Activated CD4-positive, alpha-beta T cell treated with anti-CD3 and anti-CD28 coated beads, Interleukin-2, amount 50 U/mL, for 48 hours (primary cell): ENCODE measurements at regions not wholly inside any gene's neighbourhood (a gene's known extent, or its start where the extent isn't known, plus 50 kb on each side); places are given as distances from the start of the nearest gene placed in this dataset.

Source experiments
- DNase-seq, 2 experiments: peaks; one replicate each; pipeline ENCODE4 v3.0.0-alpha.2; 2020

DNA sequence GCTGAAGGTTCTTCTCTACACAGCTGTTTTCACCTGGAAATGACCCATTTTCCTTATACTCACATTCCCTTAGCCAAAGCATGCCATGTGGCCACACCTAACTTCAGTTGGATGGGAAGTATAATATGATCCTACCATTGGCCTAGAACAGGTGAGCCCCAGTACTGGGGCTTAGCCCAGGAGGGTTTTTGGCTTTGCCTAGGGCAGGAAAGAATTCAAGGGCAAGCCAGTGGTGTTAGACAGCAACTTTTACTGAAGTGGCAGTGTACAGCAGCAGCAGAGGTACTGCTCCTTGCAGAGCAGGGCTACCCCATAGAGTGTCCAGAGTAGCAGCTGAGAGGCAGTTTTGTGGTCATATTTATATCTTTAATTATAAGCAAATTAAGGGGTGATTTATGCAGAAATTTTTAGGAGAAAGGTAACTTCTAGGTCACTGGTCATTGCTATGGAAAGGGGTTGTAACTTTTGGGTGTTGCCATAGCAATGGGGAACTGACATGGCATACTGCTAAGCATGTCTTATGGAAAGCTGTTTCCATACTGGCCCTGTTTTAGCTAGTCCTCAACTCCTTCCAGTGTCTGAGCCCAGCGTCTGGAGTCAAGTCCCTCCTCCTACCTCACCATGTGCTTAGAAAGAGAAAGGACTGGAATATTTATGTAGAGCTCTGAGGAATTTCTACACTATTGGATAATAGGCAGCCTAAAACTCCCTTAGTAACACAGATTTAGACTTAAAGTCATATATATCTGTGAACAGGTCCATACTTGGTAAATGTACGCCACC is 109.0 kb upstream of the DTNA start:
- DNase-seq: no peak

DNA sequence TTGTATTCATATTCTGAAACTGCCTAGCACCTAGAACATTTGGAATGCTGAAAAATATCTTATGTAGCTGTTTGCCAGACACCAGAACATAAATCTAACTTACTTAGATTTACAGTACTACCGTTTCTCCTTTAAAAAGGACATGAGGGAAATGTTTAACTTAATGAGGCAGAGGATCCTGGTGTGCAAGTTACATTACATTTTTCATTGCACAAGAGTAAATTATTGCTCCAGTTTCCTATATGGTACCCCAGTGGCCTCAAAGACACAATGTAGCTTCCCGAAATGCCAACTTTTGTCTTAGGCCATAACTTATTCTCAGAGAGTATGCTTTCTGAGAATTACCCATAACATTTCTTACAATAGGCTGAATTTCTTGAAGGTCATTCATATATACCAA is 105.5 kb upstream of the DTNA start:
- no peak for DNase-seq

DNA sequence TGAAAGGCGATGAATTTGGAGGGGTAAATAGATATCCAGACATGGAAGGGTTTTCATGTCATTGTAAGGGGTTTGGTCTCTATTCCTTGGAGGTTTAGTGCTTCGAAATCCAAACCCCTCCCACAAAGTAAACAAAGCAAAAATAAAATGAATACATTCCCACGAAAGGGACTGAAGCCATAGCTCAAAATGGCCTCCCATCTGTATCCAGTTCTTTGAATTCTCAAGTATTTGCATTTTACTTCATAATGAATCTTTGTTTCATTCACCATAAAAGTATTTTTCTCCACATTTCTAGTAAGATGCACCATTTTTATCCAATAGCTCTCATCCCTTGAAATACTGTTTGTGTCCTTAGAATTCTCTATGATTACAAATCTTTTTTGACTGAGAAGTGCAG is 103.2 kb upstream of the DTNA start:
- DNase-seq: no peak

DNA sequence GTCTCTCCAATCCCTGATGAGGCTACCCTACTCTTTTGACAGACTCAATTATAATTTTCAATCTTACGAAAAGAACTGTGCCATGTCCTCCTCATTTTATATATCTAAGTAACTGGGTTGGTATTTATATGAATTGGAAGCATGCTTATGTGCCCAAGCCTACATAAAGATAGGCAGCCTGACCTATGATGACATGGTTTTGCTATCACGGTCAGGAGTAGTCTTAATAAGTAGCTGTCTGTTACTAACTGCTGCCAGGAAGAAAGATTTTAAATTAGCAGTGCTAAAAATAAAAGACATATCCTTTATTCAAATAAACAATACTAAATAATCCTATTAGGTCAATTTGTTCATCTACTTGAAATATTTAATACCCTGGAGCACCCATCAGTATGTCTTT is 102.0 kb upstream of the DTNA start:
- DNase-seq: no peak

DNA sequence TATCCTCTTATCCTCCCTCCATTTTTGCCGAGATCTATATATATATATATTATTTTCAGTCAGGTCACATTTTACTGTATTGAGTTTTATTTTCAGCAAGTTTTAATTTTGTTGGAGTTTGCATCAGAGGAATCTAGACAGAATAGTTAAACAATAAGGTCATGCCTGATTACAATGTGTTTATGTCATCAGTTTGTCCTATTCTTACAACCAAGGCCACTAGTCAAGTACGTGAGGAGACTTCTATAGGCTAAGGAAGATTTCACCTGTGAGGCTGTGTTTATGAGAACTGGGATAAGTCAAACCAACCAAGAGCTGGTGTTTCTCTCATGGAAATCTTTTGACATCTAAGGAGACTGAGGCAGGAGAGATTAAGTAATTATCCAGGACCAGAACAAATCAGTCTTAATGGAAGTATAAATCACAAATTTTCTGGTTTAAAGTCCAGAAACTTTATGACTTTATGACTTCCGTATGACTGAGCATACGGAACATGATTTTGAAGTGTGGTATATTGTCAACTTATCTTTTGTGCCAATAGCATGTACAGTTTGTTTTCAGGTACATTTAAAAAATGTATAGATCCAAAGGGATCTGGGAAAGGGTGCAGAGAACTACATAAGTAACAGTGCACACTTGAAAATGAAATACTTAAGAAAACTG is 100.0 kb upstream of the DTNA start:
- no peak for DNase-seq

DNA sequence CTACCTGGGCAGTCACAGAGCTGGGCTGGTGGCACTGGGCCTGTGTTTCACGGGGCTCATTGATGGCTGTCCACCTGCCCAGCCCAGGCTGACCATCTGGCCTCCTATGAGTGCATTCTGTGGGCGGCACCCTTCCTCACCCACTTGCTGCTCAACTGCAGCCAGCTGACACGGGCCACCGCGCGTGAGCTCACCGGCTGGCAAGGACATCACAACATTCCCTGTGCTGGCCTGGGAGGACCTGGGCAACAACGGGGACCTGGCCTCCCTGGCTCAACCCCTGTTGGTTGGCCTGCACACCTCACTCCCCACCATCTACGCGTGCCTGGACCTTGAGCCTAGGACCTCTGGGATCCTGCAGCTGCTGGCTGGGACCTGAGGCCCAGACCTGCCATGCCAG is 98.2 kb upstream of the DTNA start:
- no peak for DNase-seq

DNA sequence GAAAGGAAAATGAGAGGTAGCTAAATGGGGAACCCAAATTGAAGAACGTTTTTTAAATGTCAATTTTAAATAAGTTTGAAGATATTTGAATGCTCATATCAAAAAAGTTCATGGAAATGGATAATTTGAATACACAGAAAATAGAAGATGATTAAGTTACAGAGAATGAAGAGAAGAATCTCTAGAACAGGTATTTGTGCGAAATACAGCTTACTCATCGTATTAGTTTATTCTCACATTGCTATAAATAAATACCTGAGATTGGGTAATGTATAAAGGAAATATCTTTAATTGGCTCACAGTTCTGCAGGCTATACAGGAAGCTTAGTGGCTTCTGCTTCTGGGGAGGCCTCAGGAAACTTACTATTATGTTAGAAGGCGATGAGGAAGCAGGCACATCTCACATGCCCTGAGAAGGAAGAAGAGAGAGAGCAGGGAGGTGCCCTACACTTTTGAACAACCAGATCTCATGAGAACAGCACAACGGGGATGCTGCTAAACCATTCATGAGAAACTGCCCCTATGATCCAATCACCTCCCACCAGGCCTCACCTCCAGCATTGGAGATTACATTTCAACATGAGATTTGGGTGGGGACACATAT is 89.7 kb upstream of the DTNA start:
- no peak for DNase-seq

DNA sequence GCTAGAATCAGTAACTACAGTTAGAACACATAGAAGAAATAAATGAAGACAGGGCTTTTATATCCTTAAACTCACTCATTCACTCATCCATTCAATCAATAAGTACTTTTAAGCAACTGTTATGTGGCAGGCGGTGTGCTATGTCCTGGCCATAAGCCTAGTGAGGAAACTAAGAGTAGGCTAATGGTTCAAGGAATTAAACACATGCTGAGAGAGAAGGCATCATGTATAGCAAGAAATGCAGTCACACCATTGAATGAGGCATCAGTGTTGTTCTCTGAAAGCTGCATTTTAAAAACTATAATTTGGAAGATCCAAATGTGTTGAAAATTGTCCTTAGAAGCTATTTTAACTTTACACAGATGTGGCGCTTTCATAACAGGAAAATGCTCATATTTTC is 86.5 kb upstream of the DTNA start:
- no peak for DNase-seq

DNA sequence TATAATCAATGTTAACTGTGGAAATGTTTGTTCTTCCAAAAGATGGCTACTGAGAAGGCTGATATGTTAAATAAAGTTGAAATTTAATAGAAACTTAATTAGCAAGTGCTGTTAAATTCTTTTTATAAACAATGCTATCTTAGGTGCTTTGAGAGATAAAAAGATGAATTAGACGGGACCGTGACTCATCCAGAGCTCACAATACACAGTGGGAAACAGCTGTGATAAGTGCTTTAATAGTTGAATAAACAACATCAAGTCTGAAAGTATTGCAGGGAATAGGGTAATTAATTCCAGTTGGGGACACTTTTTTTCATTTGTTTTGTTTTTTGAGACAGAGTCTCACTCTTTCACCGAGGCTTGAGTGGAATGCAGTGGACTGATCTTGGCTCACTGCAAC is 85.5 kb upstream of the DTNA start:
- DNase-seq: no peak

DNA sequence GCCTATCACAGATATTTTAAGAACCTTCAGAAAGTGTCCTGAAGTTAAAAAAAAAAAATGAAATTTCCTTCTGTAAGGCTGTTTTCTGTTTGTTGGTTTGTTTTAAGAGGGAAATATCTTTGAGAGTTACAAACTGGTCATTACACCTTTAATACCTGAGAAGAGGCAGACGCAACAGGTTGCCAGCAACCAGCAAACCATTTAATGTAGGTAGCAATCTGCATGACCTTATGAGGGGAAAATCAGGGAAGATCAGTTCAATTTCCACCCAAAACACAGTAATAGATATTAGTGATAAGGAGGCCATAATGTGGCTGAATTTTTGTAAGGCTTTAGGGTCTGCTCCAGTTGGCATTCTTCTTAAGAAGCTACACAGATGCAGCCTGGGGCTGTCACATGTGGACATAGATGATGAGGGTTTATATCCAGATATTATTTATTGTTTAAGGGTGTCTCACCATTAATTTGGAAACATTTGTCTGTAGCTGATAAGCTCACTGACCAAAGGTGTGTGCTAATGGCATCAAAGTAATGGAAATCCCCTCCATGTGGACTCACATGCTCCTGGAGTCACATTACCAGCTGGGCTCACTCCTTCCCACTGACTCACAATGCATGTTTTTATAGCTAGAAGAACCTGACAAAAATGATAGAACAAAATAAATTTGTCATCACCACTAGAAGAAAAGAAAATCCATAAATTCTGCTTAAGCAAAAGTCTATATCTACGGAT is 83.5 kb upstream of the DTNA start:
- DNase-seq: no peak

DNA sequence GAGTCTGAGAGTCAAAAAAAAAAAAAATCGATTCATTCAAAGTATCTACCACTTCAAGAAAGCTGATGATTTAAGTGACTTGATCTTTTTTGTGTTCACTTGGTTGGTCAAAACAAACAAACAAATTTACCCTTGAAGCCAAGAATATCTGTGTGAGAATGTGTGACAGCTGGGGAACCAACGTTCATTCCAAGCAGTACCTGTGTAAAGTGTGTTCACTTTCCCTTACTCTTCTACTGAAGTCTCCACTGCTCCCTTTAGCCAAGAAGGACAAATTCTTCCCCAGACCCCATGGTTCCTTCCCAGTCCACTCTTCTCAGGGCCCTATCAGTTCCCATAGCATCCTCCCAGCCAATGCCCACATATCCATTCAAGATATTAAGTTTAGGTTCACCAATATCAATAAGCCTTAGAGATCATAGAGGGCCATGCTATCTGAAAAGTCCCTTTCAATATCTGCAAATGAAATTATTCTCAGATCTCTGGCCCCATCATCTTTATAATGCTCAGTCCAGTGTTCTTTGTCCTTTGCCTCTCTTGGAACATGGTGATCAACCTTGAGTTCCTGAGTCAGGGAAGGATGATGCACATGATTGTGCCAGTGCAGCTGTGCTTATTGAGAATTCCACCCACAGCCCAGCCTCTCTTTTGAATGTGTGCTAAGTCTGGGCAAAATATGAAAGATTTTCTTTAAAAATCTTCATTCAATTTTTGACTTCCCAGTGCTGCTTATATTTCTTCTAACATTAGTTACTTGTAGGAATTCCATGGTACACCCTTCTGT is 82.8 kb upstream of the DTNA start:
- no peak for DNase-seq

DNA sequence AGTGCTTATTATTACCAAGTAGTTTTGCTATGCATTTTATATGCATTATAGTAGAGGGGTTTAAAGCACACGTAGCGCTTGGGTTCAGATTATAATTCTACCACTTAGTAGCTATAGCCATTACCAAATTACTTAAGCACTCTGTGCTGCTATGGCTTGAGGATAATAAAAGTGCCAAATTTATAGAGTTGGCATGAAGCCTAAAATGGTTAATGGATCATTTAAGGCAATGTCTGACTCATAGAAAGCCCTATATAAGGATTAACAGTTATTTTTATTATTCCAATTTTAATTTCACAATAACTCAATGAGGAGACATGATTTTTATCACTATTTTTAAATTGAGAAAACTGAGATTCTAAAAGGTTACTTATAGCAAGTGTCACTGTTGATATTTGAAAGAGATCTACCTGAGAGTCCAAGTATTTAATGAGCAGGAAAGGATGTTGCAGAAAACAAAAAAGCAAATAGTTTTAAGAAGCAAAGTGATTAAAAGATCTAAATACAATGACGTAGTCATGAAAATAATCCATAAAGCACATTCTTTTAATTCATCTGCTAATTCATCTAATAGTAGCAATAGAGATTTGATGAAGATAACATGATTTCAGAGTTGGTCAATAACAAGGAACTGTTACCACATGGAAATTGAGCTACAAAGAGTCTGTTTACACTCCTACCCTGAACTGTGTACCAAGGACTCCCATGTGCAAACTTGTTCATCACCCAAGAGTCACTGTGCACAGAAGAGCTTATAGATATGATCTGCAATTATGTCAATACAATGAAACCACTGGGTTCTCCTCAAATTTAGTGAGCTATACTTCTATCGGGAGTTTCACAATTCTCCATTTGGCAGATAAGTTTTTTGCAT is 78.8 kb upstream of the DTNA start:
- DNase-seq: no peak

DNA sequence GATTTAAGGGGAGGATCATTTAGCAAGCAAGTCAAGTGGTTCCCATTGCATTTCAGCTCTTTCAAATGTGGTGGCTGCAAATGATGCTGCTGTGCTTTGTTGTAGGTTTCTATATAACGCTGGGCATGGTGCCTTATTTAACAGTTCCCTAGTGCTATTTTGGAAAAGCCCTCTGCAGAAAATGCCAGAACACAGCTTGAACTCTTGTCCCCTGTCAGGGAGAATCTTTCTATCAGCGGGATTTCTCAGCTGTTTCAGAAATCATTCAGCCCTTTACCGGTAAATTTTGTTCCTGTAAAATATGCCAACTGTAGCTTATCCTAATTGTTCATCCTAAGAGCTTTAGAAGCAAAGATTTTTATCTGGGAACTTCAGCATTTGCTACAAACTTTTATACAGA is 77.8 kb upstream of the DTNA start:
- DNase-seq: no peak

DNA sequence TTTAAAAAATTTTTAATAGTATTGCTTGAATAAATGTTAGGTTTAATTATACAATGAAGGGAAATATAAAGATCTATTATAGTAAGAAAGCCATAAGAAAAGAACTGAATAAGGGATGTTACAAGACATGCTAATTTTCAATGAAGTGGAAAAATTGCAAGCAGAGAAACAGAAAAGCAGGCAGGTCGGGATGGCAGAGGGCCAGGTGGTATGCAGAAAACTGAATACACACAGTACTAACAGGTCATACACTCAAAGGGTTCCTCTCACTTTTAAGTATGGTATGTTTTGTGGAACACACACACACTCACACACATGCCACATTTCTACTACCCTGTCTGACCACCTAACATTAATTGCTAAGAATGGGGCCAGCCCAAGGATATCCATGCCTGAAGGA is 76.7 kb upstream of the DTNA start:
- no peak for DNase-seq

DNA sequence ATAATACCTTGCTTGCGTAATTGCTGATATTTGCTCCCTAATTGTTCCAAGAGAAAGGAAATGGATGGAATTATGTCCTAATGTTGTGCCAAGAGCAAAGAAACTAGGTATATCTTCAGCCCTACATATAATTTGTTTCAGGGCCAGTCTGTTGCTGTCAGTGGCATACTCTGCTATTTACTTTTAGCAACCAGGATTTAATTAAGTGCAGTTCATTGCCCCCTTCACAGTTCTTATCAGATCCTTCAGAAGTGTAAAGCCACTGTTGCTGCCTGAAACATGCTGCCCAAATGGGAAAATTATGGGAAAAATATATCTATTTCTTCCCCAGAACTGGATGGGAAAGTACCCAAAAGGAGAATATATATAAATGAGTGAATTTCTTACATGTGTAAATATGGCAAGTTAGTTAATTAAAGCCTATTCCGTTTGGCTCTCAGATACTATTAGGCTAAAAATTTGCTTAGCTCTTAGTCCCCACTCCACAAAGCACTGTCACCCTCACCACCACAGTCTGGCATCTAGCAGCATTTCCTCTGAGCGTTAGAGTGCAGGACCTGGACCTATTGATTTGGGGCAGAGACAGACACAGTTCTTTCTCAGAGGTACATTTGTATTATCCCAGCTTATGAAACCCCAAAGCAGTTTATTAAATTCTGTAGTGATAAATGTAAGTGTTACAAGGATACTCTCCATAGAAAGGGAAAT is 72.8 kb upstream of the DTNA start:
- DNase-seq: no peak

DNA sequence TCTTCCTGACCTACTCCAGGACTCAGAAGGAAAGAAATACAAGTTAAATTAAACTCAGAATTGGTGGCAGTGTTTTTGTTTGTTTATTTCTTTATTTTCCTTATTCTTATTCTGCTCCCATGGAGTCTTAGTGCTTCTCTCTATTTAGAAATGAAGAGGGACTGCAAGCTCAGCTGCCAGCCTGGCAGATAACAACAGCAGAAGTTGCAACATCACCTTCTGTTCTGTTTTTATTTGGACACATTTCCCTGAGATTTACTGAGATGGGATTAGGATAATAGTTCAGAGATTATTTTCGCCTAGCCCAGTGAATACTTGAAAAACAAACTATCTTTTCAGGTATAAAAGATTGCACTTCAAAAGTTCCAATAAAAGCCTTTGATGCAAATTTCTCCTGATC is 70.4 kb upstream of the DTNA start:
- no peak for DNase-seq

DNA sequence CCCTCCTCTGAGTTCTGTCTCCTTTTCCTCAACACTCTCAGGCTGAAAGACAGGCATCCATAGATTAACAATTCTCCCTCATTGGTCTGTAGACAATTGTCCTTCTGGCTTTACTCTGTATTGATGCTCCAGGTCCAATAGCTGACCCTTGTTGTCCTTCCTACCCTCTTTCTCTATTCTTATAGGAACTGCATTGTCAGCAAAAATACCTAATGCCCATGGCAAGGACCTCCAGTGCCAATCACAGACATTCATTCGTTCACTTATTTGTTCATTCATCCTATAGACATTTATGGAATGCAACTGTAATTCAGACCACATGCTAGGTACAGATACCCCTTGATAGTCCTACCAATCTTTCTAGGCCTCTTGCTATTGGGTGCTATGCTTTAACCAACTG is 69.8 kb upstream of the DTNA start:
- DNase-seq: no peak

DNA sequence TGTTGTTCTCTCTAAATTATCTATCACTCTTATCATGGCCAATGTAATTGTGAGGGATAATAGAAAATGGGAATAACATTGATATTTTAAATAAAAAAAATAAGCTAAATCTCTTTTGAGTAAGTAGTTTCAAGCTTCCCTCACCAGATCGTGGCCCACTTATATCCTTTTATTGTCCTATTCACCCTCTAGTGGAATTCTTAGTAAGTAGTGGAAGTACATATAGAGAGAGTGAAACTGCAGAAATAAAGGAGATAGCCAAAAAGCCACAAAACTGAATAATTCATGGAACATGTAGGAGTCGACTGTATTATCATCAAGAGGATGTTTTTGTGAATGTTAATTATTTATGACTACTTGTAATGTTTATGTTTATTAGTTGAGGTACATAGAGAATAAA is 66.1 kb upstream of the DTNA start:
- DNase-seq: no peak

DNA sequence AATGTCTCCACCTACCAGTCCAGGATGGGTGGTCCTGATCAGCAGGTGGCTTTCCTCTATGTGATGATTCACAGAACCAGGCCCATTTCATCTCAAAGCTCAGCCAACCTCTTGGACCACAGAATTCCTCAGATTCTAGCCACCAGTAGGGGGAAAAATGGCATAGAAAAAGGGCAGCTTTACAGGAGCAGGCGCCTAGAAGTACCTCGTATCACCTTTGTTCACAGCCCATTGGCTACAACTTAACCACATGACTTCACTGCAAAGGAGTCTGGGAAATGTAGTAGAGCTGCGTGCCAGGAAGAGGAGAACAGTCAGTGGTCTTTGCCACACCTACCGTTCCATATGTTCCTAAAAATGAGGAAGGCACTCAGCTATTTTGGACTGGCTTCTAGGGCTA is 62.8 kb upstream of the DTNA start:
- DNase-seq: no peak

DNA sequence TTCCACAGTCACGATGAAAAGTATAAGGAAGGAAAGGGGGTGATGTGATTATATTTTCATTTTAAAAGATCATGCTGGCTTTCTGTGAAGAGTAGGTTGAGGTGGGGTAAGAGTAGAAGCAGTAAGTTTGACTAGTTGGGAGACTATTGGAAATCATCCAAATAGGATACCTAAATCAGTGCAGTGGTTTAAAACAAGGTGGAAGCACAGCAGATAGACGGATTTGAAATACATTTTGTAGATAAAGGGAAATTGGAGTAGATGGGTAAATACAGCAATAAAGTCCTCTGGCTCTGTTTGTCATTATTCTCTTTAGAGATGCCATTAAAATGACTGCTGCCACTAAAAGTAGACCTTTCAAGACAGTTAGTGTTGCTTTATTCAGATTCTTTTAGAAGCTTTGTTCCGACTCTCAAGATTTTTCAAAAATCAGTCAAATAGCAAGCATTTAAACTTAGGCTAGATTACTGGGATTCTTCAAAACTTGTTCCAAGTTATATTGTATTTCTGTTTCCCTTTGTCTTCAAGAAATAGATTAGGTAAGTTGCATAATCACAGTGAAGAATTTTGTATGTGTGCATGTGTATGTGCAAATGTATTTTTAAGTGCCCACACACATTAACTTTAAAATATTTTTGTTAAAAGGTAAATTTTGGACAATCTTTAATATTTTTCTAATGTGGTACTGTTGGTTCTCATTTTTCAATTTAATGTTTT is 61.7 kb upstream of the DTNA start:
- no peak for DNase-seq

DNA sequence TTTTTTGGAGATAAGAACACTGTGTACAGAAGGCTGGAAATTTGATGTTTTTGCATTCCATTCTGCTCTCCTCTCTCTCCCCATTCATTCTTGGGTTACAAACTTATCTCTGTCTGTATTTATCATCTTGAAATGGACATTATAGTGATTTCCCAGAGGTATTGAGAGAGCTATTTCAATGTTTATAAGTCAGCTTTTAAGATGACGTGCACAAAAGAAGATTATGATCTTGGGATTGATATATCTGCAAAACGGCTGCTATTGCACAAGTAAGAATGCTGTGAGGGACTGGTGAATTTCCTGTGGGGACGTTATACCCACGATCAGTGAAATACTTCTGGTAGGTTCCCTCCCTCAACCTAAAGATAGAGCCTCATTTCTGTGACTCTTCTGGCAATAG is 61.0 kb upstream of the DTNA start:
- no peak for DNase-seq
